Suprapubic skin (tissue), 4 donors: ENCODE measurements at regions not wholly inside any gene's neighbourhood (a gene's known extent, or its start where the extent isn't known, plus 50 kb on each side); places are given as distances from the start of the nearest gene placed in this dataset.

Experiments
- CTCF ChIP-seq, 2 donors: fragments of 200-600 bp in 1 of 2; fragments of 450-650 bp in 1 of 2; sonication (generic) in 1 of 2; IDR thresholded peaks; one replicate each; pipeline ENCODE4 v1.5.1; 2016 to 2019; ENCODE audit warnings: antibody characterized with exemption in 2 of 2, mild to moderate bottlenecking in 1 of 2, moderate library complexity in 1 of 2
- EP300 ChIP-seq: sonication (generic); formaldehyde crosslinking; IDR thresholded peaks from one replicate; pipeline ENCODE4 v1.6.1; 2017; ENCODE audit warnings: antibody characterized with exemption
- POLR2A ChIP-seq, 2 donors: fragments of 450-650 bp; IDR thresholded peaks; one replicate each; pipeline ENCODE4 v1.6.1; 2017; ENCODE audit warnings: antibody characterized with exemption in 2 of 2, mild to moderate bottlenecking in 2 of 2, moderate library complexity in 2 of 2
- POLR2AphosphoS5 ChIP-seq, 3 donors: sonication (generic); formaldehyde crosslinking; IDR thresholded peaks; one replicate each; pipeline ENCODE4 v1.6.1; 2017; ENCODE audit warnings: antibody characterized with exemption in 3 of 3

- TF ChIP-seq POLR2A (IDR thresholded peaks at IDR 0.05) (no peak), CTCF (IDR thresholded peaks at IDR 0.05) (no peak), POLR2AphosphoS5 (IDR thresholded peaks at IDR 0.05) (no peak), EP300 (no peak)
Observed at GRCh38 chr13:111518161-111518792, 197.8 kb downstream of the TEX29 start.
